Esophagus muscularis mucosa (tissue), 3 donors: ENCODE measurements at regions not wholly inside any gene's neighbourhood (a gene's known extent, or its start where the extent isn't known, plus 50 kb on each side); places are given as distances from the start of the nearest gene placed in this dataset.

Experiments
- POLR2AphosphoS5 ChIP-seq, 2 donors: sonication (generic); formaldehyde crosslinking; IDR thresholded peaks; one replicate each; pipeline ENCODE4 v1.6.1; 2017; ENCODE audit warnings: antibody characterized with exemption in 2 of 2
- TF ChIP-seq, protein P1 (sequence below), 3 experiments: fragments of 200-600 bp in 2 of 3; fragments of 450-650 bp in 1 of 3; sonication (generic) in 2 of 3; IDR thresholded peaks; one replicate each; pipeline ENCODE4 v1.5.1; 2017 to 2019; ENCODE audit warnings: antibody characterized with exemption in 3 of 3, mild to moderate bottlenecking in 2 of 3, moderate library complexity in 1 of 3

- TF ChIP-seq, protein P1, sequence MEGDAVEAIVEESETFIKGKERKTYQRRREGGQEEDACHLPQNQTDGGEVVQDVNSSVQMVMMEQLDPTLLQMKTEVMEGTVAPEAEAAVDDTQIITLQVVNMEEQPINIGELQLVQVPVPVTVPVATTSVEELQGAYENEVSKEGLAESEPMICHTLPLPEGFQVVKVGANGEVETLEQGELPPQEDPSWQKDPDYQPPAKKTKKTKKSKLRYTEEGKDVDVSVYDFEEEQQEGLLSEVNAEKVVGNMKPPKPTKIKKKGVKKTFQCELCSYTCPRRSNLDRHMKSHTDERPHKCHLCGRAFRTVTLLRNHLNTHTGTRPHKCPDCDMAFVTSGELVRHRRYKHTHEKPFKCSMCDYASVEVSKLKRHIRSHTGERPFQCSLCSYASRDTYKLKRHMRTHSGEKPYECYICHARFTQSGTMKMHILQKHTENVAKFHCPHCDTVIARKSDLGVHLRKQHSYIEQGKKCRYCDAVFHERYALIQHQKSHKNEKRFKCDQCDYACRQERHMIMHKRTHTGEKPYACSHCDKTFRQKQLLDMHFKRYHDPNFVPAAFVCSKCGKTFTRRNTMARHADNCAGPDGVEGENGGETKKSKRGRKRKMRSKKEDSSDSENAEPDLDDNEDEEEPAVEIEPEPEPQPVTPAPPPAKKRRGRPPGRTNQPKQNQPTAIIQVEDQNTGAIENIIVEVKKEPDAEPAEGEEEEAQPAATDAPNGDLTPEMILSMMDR (IDR thresholded peaks at IDR 0.05): no peak
- no peak for TF ChIP-seq POLR2AphosphoS5 (IDR thresholded peaks at IDR 0.05)
These were observed 153.9 kb downstream of the CCNG2 start for GRCh38 chr4:77310931-77311330.
